WTC11 (cell line): ENCODE measurements at regions not wholly inside any gene's neighbourhood (a gene's known extent, or its start where the extent isn't known, plus 50 kb on each side); places are given as distances from the start of the nearest gene placed in this dataset.
A peak's percentile ranks its signal among the peaks of the same experiment; 100 is the strongest.

ENCODE experiments used
- ATAC-seq: fragments of 200-7000 bp; cut with Tn5 transposase; 2 replicates; pipeline ENCODE4 v1.10.0; 2021; ENCODE audit warnings: mild to moderate bottlenecking, moderate library complexity
- CTCF ChIA-PET: fragments of 300-600 bp; sonication (Branson Sonifier 250); formaldehyde crosslinking; loops from one replicate; lab custom pipeline; 2021; ENCODE audit warnings: antibody characterized with exemption; lab: Charles Lee
- POLR2A ChIA-PET: fragments of 350-600 bp; sonication (Branson Sonifier 250); formaldehyde crosslinking; loops from one replicate; lab custom pipeline; 2021; ENCODE audit warnings: antibody characterized with exemption; lab: Charles Lee
- DNase-seq: peaks from one replicate; pipeline ENCODE4 v3.0.0; 2021; ENCODE audit warnings: low spot score
- H3K27ac Mint-ChIP-seq: 2 replicates; pipeline ENCODE4 v1.8.0; 2021; ENCODE audit warnings: mixed read lengths
- H3K27me3 Mint-ChIP-seq: 2 replicates; pipeline ENCODE4 v1.8.0; 2021; ENCODE audit warnings: low read depth, mild to moderate bottlenecking, moderate library complexity, mixed read lengths
- H3K36me3 Mint-ChIP-seq: 2 replicates; pipeline ENCODE4 v1.8.0; 2021; ENCODE audit warnings: mixed read lengths
- H3K4me1 Mint-ChIP-seq: 2 replicates; pipeline ENCODE4 v1.8.0; 2022; ENCODE audit warnings: mixed read lengths
- H3K4me3 Mint-ChIP-seq: 2 replicates; pipeline ENCODE4 v1.8.0; 2021; ENCODE audit warnings: mild to moderate bottlenecking, moderate library complexity, mixed read lengths
- H3K9me3 Mint-ChIP-seq: 2 replicates; pipeline ENCODE4 v1.8.0; 2021; ENCODE audit warnings: mixed read lengths
- AFF4 ChIP-seq: sonication (generic); formaldehyde crosslinking; IDR thresholded peaks from 2 replicates; pipeline ENCODE4 v1.8.1; 2023; ENCODE audit warnings: mild to moderate bottlenecking, missing genetic modification reagents, borderline replicate concordance
- ATF3 ChIP-seq: sonication (generic); formaldehyde crosslinking; conservative IDR thresholded peaks from 2 replicates; pipeline ENCODE4 v1.8.1; 2022; ENCODE audit warnings: mild to moderate bottlenecking, missing genetic modification reagents
- E2F4 ChIP-seq: sonication (generic); formaldehyde crosslinking; IDR thresholded peaks from 2 replicates; pipeline ENCODE4 v1.8.1; 2022; ENCODE audit warnings: low read depth, mild to moderate bottlenecking, moderate library complexity, missing genetic modification reagents, borderline replicate concordance
- ELF4 ChIP-seq: sonication (generic); formaldehyde crosslinking; IDR thresholded peaks from 2 replicates; pipeline ENCODE4 v1.8.1; 2022; ENCODE audit warnings: low read depth, mild to moderate bottlenecking, moderate library complexity, missing genetic modification reagents
- GRHL2 ChIP-seq: fragments of 250-450 bp; sonication (Bioruptor Pico); IDR thresholded peaks from 2 replicates; pipeline ENCODE4 v1.8.0; 2022; ENCODE audit warnings: mild to moderate bottlenecking, moderate library complexity; ENCODE audit not compliant: insufficient replicate concordance, severe bottlenecking
- HMGXB4 ChIP-seq: sonication (generic); formaldehyde crosslinking; IDR thresholded peaks from 2 replicates; pipeline ENCODE4 v1.8.1; 2023; ENCODE audit warnings: mild to moderate bottlenecking, moderate library complexity, missing genetic modification reagents
- NFYB ChIP-seq: sonication (generic); formaldehyde crosslinking; conservative IDR thresholded peaks from 2 replicates; pipeline ENCODE4 v1.8.0; 2022; ENCODE audit warnings: low read depth, missing genetic modification reagents
- NR3C1 ChIP-seq: sonication (generic); formaldehyde crosslinking; conservative IDR thresholded peaks from 2 replicates; pipeline ENCODE4 v1.8.1; 2023; ENCODE audit warnings: low read depth, mild to moderate bottlenecking, missing genetic modification reagents
- SOX15 ChIP-seq: fragments of 250-450 bp; sonication (Bioruptor Pico); IDR thresholded peaks from 2 replicates; pipeline ENCODE4 v1.9.0; 2021; ENCODE audit warnings: mild to moderate bottlenecking
- TP53 ChIP-seq: sonication (generic); formaldehyde crosslinking; IDR thresholded peaks from 2 replicates; pipeline ENCODE4 v1.8.1; 2023; ENCODE audit warnings: mild to moderate bottlenecking, missing genetic modification reagents
- ZNF219 ChIP-seq: sonication (generic); formaldehyde crosslinking; IDR thresholded peaks from 2 replicates; pipeline ENCODE4 v1.8.0; 2023; ENCODE audit warnings: missing genetic modification reagents, mild to moderate bottlenecking, borderline replicate concordance
- ZNF423 ChIP-seq: fragments of 250-450 bp; sonication (Bioruptor Pico); IDR thresholded peaks from 2 replicates; pipeline ENCODE4 v2.1.2; 2022; ENCODE audit warnings: mild to moderate bottlenecking, moderate library complexity
- ZNF532 ChIP-seq: fragments of 250-450 bp; sonication (Bioruptor Pico); IDR thresholded peaks from 2 replicates; pipeline ENCODE4 v1.9.0; 2021; ENCODE audit warnings: mild to moderate bottlenecking, borderline replicate concordance
- ZNF671 ChIP-seq: fragments of 250-450 bp; sonication (Bioruptor Pico); IDR thresholded peaks from 2 replicates; pipeline ENCODE4 v1.8.0; 2021; ENCODE audit warnings: mild to moderate bottlenecking
- TF ChIP-seq, protein P1 (sequence below): sonication (generic); formaldehyde crosslinking; IDR thresholded peaks from 2 replicates; pipeline ENCODE4 v1.8.0; 2022; ENCODE audit warnings: missing genetic modification reagents
- TF ChIP-seq, protein P2 (sequence below): sonication (generic); formaldehyde crosslinking; IDR thresholded peaks from 2 replicates; pipeline ENCODE4 v1.8.1; 2023; ENCODE audit warnings: mild to moderate bottlenecking, missing genetic modification reagents

DNA sequence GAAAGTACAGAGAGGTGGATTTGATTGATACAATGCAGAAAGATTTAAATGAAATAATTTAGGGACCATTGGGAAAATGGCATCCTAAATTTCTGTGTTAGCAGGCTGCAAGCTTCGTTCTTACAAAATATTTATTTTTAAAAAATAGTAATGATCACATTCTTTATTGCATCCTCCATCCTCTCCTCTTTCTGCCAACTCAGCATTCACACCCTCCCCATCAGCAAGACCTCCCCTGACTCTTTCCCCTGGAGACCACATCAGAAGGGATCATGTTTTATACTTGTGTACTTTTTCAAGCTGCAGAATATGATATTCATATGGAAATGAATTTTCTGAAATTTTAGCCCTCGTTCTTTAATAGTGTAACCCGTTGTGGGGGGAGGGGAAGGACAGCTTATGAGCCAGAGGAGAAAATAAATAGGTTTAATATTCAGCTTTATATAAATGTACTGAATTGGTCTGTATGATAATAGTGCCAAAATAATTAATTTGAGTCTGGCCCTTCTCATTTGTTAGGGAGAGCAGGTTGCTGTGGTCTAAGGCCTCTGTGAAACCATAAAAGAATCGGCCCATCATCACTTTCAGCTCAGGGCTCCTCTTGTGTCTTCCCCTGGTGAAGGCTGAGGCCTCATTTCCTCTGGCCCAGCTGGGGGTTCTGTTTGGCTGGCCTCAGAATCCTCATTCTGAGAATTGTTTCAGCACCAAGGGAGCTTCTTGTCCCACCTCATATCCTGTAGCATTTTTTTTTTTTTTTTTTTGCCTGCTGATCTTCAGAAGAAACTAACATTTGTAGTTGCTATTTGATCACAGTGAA lies 330.8 kb downstream of the TXNL1 start:
- ATAC-seq (peak; percentile 78), DNase-seq (no peak)
- Mint-ChIP-seq H3K27ac (no peak overlapping the region), H3K36me3 (no peaks in the 10 kb centered on the region), H3K4me3 (no peak overlapping the region), H3K9me3 (no peaks in the 10 kb centered on the region), H3K27me3 (no peaks in the 10 kb centered on the region), H3K4me1 (peaks cover 25% of the 10 kb centered on the region)
- TF ChIP-seq NR3C1 (CRISPR knock-in tag) (no peak), ELF4 (CRISPR knock-in tag) (no peak), AFF4 (no peak), ZNF423 (CRISPR knock-in tag) (no peak), ZNF219 (no peak), E2F4 (CRISPR knock-in tag) (no peak), GRHL2 (CRISPR knock-in tag) (no peak), HMGXB4 (CRISPR knock-in tag) (no peak), NFYB (CRISPR knock-in tag) (no peak), ATF3 (CRISPR knock-in tag) (no peak), ZNF532 (no peak), ZNF671 (CRISPR knock-in tag) (no peak), SOX15 (CRISPR knock-in tag) (no peak), TP53 (CRISPR knock-in tag) (no peak)
- TF ChIP-seq, protein P1, sequence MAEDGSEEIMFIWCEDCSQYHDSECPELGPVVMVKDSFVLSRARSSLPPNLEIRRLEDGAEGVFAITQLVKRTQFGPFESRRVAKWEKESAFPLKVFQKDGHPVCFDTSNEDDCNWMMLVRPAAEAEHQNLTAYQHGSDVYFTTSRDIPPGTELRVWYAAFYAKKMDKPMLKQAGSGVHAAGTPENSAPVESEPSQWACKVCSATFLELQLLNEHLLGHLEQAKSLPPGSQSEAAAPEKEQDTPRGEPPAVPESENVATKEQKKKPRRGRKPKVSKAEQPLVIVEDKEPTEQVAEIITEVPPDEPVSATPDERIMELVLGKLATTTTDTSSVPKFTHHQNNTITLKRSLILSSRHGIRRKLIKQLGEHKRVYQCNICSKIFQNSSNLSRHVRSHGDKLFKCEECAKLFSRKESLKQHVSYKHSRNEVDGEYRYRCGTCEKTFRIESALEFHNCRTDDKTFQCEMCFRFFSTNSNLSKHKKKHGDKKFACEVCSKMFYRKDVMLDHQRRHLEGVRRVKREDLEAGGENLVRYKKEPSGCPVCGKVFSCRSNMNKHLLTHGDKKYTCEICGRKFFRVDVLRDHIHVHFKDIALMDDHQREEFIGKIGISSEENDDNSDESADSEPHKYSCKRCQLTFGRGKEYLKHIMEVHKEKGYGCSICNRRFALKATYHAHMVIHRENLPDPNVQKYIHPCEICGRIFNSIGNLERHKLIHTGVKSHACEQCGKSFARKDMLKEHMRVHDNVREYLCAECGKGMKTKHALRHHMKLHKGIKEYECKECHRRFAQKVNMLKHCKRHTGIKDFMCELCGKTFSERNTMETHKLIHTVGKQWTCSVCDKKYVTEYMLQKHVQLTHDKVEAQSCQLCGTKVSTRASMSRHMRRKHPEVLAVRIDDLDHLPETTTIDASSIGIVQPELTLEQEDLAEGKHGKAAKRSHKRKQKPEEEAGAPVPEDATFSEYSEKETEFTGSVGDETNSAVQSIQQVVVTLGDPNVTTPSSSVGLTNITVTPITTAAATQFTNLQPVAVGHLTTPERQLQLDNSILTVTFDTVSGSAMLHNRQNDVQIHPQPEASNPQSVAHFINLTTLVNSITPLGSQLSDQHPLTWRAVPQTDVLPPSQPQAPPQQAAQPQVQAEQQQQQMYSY (CRISPR knock-in tag) = no peak
- TF ChIP-seq, protein P2, sequence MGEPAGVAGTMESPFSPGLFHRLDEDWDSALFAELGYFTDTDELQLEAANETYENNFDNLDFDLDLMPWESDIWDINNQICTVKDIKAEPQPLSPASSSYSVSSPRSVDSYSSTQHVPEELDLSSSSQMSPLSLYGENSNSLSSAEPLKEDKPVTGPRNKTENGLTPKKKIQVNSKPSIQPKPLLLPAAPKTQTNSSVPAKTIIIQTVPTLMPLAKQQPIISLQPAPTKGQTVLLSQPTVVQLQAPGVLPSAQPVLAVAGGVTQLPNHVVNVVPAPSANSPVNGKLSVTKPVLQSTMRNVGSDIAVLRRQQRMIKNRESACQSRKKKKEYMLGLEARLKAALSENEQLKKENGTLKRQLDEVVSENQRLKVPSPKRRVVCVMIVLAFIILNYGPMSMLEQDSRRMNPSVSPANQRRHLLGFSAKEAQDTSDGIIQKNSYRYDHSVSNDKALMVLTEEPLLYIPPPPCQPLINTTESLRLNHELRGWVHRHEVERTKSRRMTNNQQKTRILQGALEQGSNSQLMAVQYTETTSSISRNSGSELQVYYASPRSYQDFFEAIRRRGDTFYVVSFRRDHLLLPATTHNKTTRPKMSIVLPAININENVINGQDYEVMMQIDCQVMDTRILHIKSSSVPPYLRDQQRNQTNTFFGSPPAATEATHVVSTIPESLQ = no peak
- ChIA-PET POLR2A (no interaction called here), CTCF (no interaction called here)
